WERI-Rb-1 (cell line): ENCODE measurements at regions not wholly inside any gene's neighbourhood (a gene's known extent, or its start where the extent isn't known, plus 50 kb on each side); places are given as distances from the start of the nearest gene placed in this dataset.

Source experiments
- DNase-seq: peaks from one replicate; pipeline ENCODE4 v3.0.0-alpha.2; 2020
- H3K27ac ChIP-seq: fragments of 250-450 bp; sonication (Bioruptor Pico); 2 replicates; pipeline ENCODE4 v1.5.1; 2020; ENCODE audit warnings: mild to moderate bottlenecking, moderate library complexity
- H3K27me3 ChIP-seq: fragments of 250-450 bp; sonication (Bioruptor Pico); 2 replicates; pipeline ENCODE4 v1.5.1; 2021; ENCODE audit warnings: mild to moderate bottlenecking, low read depth, moderate library complexity; ENCODE audit not compliant: insufficient read depth, severe bottlenecking
- H3K36me3 ChIP-seq: fragments of 250-450 bp; sonication (Bioruptor Pico); 2 replicates; pipeline ENCODE4 v1.5.1; 2020; ENCODE audit warnings: mild to moderate bottlenecking, moderate library complexity
- H3K4me3 ChIP-seq: 2 replicates; pipeline ENCODE4 v1.5.1; 2011; ENCODE audit warnings: low read depth, mild to moderate bottlenecking, control low read depth, low read length
- H3K9me3 ChIP-seq: fragments of 250-450 bp; sonication (Bioruptor Pico); 2 replicates; pipeline ENCODE4 v1.5.1; 2021; ENCODE audit warnings: mild to moderate bottlenecking, moderate library complexity; ENCODE audit not compliant: severe bottlenecking
- CTCF ChIP-seq: IDR thresholded peaks from 2 replicates; pipeline ENCODE4 v1.5.1; 2011; ENCODE audit warnings: low read depth, mild to moderate bottlenecking, control low read depth, inconsistent platforms, low read length

- peak; percentile 35; the same call in 1 of the 2 replicates for TF ChIP-seq CTCF
- Histone ChIP-seq H3K9me3 (peaks cover 9% of the 10 kb centered on the region), H3K4me3 (no peak overlapping the region), H3K36me3 (no peaks in the 10 kb centered on the region), H3K27me3 (no peaks in the 10 kb centered on the region), H3K27ac (no peak overlapping the region)
- DNase-seq = peak; percentile 8
These were observed 175.2 kb downstream of the MRPL14 start for GRCh38 chr6:43951756-43952675.

DNA sequence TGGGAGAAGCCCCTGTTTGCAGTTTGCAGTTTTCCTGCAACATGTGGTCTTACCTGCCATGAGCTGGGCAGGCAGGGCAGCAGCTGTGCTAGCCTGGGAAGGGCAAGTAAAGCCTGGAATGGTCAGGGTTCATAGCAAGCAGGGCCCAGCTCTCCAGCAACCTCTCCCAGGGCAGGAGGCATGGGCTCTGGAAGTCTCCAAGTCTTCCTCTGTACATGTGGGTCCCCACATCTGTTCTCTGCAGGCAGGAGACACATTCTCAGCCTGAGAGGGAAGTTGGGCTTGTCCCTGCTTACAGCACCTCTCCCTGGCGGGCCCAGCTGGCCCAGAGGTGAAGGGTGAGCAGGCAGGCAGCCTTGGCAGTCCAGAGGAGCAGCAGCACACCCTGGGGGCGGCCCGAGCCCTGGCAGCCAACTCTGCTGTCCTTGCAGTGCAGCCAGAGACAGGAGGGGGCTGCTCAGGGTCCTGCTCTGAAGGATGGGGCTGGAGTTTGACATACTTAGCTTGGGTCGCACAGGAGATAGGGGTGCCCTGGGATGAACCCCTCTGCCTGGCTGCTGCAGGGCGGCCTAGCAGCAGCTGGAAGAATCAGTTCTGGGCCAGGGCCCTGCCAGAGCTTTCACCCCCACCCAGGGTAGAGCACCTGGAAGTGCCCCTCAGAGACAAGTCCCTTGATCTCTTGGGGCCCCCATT is 176.0 kb downstream of the MRPL14 start:
- Histone ChIP-seq H3K27ac (no peak overlapping the region), H3K36me3 (no peaks in the 10 kb centered on the region), H3K27me3 (no peaks in the 10 kb centered on the region), H3K9me3 (peaks cover 3% of the 10 kb centered on the region), H3K4me3 (no peak overlapping the region)
- peak; percentile 91 for DNase-seq
- TF ChIP-seq CTCF = peak; percentile 97

DNA sequence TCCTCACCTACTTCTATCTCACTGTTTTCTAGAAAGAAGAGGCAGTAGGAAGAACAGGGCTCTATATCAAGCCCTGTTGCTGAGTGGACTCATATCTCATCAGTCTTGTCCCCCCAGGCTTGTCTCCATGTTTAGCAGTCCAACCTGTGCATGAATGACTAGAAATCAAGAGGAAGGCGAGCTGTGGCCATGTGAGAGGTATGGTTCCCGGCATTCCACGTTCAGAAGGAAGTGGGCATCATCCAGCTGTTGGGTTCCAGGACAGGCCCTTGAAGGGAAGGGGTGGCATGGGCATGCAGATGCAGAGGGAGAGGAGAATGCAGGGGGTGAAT is 176.6 kb downstream of the MRPL14 start:
- H3K4me3 ChIP-seq = no peak overlapping the region
- H3K27me3 ChIP-seq = no peaks in the 10 kb centered on the region
- no peak for TF ChIP-seq CTCF
- no peaks in the 10 kb centered on the region for H3K36me3 ChIP-seq
- peaks cover 3% of the 10 kb centered on the region for H3K9me3 ChIP-seq
- DNase-seq = no peak
- H3K27ac ChIP-seq = no peak overlapping the region

DNA sequence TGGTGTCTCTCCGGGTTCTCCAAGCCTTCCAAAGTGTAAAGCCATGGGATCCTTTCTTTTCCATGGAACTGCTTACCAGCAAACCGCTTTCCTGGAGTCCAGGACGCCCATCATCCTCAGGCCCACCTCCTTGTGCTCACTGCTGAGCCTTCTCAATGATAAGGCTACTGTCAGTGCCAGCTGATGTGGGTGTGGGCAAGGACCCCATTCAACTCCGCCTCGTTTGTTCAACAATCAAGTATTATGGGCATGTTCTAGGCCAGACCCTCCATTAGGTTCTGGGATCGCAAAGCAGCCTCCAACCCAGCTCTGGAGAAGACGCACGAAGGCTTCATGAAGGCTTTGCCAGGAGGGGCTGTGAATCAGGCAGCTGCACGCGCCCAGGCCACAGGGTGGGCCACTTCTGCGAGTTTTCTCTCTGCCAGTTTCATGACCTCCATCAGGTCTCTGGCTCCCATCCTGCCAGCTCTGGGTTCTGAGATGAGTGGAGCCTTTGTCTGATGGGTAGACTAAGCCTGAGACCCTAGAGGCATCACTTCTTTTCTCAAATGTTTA is 177.1 kb downstream of the MRPL14 start:
- H3K9me3 ChIP-seq = peaks cover 8% of the 10 kb centered on the region
- no peak overlapping the region for H3K27ac ChIP-seq
- no peaks in the 10 kb centered on the region for H3K27me3 ChIP-seq
- no peak for TF ChIP-seq CTCF
- DNase-seq = peak; percentile 6
- no peaks in the 10 kb centered on the region for H3K36me3 ChIP-seq
- no peak overlapping the region for H3K4me3 ChIP-seq

DNA sequence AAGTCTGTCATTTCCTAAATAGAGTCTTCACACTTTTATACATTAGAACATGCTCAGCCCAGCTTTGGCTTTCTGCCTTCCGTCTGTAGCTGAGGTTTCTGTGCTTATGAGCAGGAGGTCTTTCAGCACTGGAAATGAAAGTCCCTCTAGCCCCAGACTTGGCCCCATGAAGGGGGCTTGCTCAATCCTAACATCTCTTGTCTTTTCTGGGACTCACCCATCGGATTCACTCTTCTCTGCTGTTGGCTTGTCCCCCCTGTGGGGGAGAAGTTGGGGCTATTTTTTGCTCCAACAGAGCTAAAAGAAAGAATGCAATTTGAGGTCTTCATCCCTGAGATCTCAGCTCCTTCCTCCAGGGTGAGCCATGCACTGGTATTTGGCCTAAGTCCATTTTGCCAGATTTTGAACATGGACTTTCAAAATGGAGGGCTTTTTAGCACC is 177.7 kb downstream of the MRPL14 start:
- H3K4me3 ChIP-seq = no peak overlapping the region
- no peak for DNase-seq
- H3K9me3 ChIP-seq = peaks cover 14% of the 10 kb centered on the region
- no peaks in the 10 kb centered on the region for H3K36me3 ChIP-seq
- TF ChIP-seq CTCF = no peak
- H3K27ac ChIP-seq = no peak overlapping the region
- H3K27me3 ChIP-seq = no peaks in the 10 kb centered on the region
